ENCODE measurements at regions not wholly inside any gene's neighbourhood (a gene's known extent, or its start where the extent isn't known, plus 50 kb on each side); places are given as distances from the start of the nearest gene placed in this dataset.
A peak's percentile ranks its signal among the peaks of the same experiment; 100 is the strongest.

- TF ChIP-seq, protein P1, sequence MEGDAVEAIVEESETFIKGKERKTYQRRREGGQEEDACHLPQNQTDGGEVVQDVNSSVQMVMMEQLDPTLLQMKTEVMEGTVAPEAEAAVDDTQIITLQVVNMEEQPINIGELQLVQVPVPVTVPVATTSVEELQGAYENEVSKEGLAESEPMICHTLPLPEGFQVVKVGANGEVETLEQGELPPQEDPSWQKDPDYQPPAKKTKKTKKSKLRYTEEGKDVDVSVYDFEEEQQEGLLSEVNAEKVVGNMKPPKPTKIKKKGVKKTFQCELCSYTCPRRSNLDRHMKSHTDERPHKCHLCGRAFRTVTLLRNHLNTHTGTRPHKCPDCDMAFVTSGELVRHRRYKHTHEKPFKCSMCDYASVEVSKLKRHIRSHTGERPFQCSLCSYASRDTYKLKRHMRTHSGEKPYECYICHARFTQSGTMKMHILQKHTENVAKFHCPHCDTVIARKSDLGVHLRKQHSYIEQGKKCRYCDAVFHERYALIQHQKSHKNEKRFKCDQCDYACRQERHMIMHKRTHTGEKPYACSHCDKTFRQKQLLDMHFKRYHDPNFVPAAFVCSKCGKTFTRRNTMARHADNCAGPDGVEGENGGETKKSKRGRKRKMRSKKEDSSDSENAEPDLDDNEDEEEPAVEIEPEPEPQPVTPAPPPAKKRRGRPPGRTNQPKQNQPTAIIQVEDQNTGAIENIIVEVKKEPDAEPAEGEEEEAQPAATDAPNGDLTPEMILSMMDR (conservative IDR thresholded peaks at IDR 0.05), result no peak
- TF ChIP-seq EZH2 (IDR thresholded peaks at IDR 0.05; ENCODE audit: low read depth), result no peak
- H3F3A ChIP-seq (ENCODE audit: insufficient read depth, low read depth), result no peaks in the 10 kb centered on the region
- CTCF ChIA-PET, result no interaction called here
- H3K36me3 ChIP-seq (ENCODE audit: low read depth), result no peaks in the 10 kb centered on the region
- no peaks in the 10 kb centered on the region for H3K4me1 ChIP-seq (replicated peaks; ENCODE audit: insufficient read depth)
- H3K27me3 ChIP-seq (ENCODE audit: insufficient read depth, low read depth), result no peaks in the 10 kb centered on the region
- H3K4me2 ChIP-seq, result no peak overlapping the region
- H3K4me3 ChIP-seq, result no peak overlapping the region
- no peak overlapping the region for H3K27ac ChIP-seq
- BruUV-seq (replicated peaks), result no TSS peak
- no peak for DNase-seq
- no peak overlapping the region for H2AFZ ChIP-seq
- intact Hi-C loops (cut with micrococcal nuclease; ENCODE audit: unreplicated experiment), result loop anchor here (1.0 to 10.0 kb wide), 3 partner anchors 267 to 809 kb away; no protein-coding TSS in a partner anchor
- H3K9me3 ChIP-seq (ENCODE audit: insufficient read depth, low read depth), result no peaks in the 10 kb centered on the region
- H3K9me2 ChIP-seq (ENCODE audit: insufficient read depth), result no peaks in the 10 kb centered on the region
- H3K79me2 ChIP-seq (ENCODE audit: low read depth), result no peaks in the 10 kb centered on the region
- no peaks in the 10 kb centered on the region for H4K20me1 ChIP-seq (ENCODE audit: insufficient read depth)
- POLR2A ChIA-PET (ENCODE audit: unreplicated experiment), result no interaction called here
These were observed 314.7 kb upstream of the RSPO3 start for GRCh38 chr6:126803769-126804168.

GRCh38 chr6:126804332-126805064 lies 314.0 kb upstream of the RSPO3 start:
- H3K4me2 ChIP-seq, result no peak overlapping the region
- TF ChIP-seq, protein P1 (conservative IDR thresholded peaks at IDR 0.05), result peak; percentile 92
- no peak for TF ChIP-seq EZH2 (IDR thresholded peaks at IDR 0.05; ENCODE audit: low read depth)
- H3K9me2 ChIP-seq (ENCODE audit: insufficient read depth), result no peaks in the 10 kb centered on the region
- no TSS peak for BruUV-seq (replicated peaks)
- no peaks in the 10 kb centered on the region for H3F3A ChIP-seq (ENCODE audit: insufficient read depth, low read depth)
- H4K20me1 ChIP-seq (ENCODE audit: insufficient read depth), result no peaks in the 10 kb centered on the region
- no peaks in the 10 kb centered on the region for H3K36me3 ChIP-seq (ENCODE audit: low read depth)
- no peaks in the 10 kb centered on the region for H3K79me2 ChIP-seq (ENCODE audit: low read depth)
- no peaks in the 10 kb centered on the region for H3K4me1 ChIP-seq (replicated peaks; ENCODE audit: insufficient read depth)
- no peak overlapping the region for H3K27ac ChIP-seq
- H2AFZ ChIP-seq, result no peak overlapping the region
- H3K27me3 ChIP-seq (ENCODE audit: insufficient read depth, low read depth), result no peaks in the 10 kb centered on the region
- DNase-seq, result peak in 1 of 2 experiments; percentile 10
- intact Hi-C loops (cut with micrococcal nuclease; ENCODE audit: unreplicated experiment), result loop anchor here (1.0 to 10.0 kb wide), 3 partner anchors 266 to 810 kb away; no protein-coding TSS in a partner anchor
- ChIA-PET CTCF (interaction anchor here (0.6 kb wide), 3 partner anchors 36 to 462 kb away, joined by 3 read pairs; no protein-coding TSS in a partner anchor), POLR2A (ENCODE audit: unreplicated experiment) (no interaction called here)
- no peaks in the 10 kb centered on the region for H3K9me3 ChIP-seq (ENCODE audit: insufficient read depth, low read depth)
- H3K4me3 ChIP-seq, result no peak overlapping the region

GRCh38 chr6:126805861-126806260 lies 312.6 kb upstream of the RSPO3 start:
- intact Hi-C loops (cut with micrococcal nuclease; ENCODE audit: unreplicated experiment), result loop anchor here (2.0 to 10.0 kb wide), 2 partner anchors 315 to 811 kb away; no protein-coding TSS in a partner anchor
- no TSS peak for BruUV-seq (replicated peaks)

More at GRCh38 chr6:126805861-126806260, 312.6 kb upstream of the RSPO3 start:
- Histone ChIP-seq H3K79me2 (ENCODE audit: low read depth) (no peaks in the 10 kb centered on the region), H3K36me3 (ENCODE audit: low read depth) (no peaks in the 10 kb centered on the region), H2AFZ (no peak overlapping the region), H3K4me2 (no peak overlapping the region), H3F3A (ENCODE audit: insufficient read depth, low read depth) (no peaks in the 10 kb centered on the region), H3K4me1 (replicated peaks; ENCODE audit: insufficient read depth) (no peaks in the 10 kb centered on the region), H3K27me3 (ENCODE audit: insufficient read depth, low read depth) (no peaks in the 10 kb centered on the region), H3K4me3 (no peak overlapping the region), H3K27ac (no peak overlapping the region), H3K9me2 (ENCODE audit: insufficient read depth) (no peaks in the 10 kb centered on the region), H4K20me1 (ENCODE audit: insufficient read depth) (no peaks in the 10 kb centered on the region), H3K9me3 (ENCODE audit: insufficient read depth, low read depth) (no peaks in the 10 kb centered on the region)
- no peak for DNase-seq
- no peak for TF ChIP-seq EZH2 (IDR thresholded peaks at IDR 0.05; ENCODE audit: low read depth)
- TF ChIP-seq, protein P1 (conservative IDR thresholded peaks at IDR 0.05), result no peak
- ChIA-PET POLR2A (ENCODE audit: unreplicated experiment) (no interaction called here), CTCF (no interaction called here)

Data from PC-9 (cell line).